ENCODE measurements at regions not wholly inside any gene's neighbourhood (a gene's known extent, or its start where the extent isn't known, plus 50 kb on each side); places are given as distances from the start of the nearest gene placed in this dataset.

- no peak overlapping the region for H3K4me3 ChIP-seq (ENCODE audit: low read depth, low read length)
- H3K9me3 ChIP-seq (ENCODE audit: control insufficient read depth, insufficient read depth, low read depth, low read length) = no peaks in the 10 kb centered on the region
- ChIA-PET POLR2A (no interaction called here), CTCF (no interaction called here)
- no peak overlapping the region for H3K27ac ChIP-seq (ENCODE audit: extremely low read depth, low read depth, low read length)
- no peaks in the 10 kb centered on the region for H3K36me3 ChIP-seq (ENCODE audit: control insufficient read depth in 2 of 2, insufficient read depth in 1 of 2, low read length in 2 of 2)
- H3K4me1 ChIP-seq (ENCODE audit: control insufficient read depth, insufficient read depth, low read length) = no peaks in the 10 kb centered on the region
- TF ChIP-seq ZNF174 (tag by site-specific recombination; IDR thresholded peaks at IDR 0.05) = no peak
- no peak for TF ChIP-seq ZBTB26 (tag by site-specific recombination; optimal IDR thresholded peaks at IDR 0.05)
- no peak for TF ChIP-seq ZNF768 (tag by site-specific recombination; IDR thresholded peaks at IDR 0.05)
Observed at GRCh38 chr11:131281316-131281715, 89.1 kb upstream of the NTM start.

GRCh38 chr11:131284041-131284440, 86.4 kb upstream of the NTM start:
- POLR2A ChIA-PET = no interaction called here

GRCh38 chr11:131288521-131289091, 81.8 kb upstream of the NTM start:
- Histone ChIP-seq H3K4me1 (ENCODE audit: control insufficient read depth, insufficient read depth, low read length) (no peaks in the 10 kb centered on the region), H3K36me3 (ENCODE audit: control insufficient read depth in 2 of 2, insufficient read depth in 1 of 2, low read length in 2 of 2) (no peaks in the 10 kb centered on the region), H3K9me3 (ENCODE audit: control insufficient read depth, insufficient read depth, low read depth, low read length) (no peaks in the 10 kb centered on the region), H3K27ac (ENCODE audit: extremely low read depth, low read depth, low read length) (no peak overlapping the region), H3K4me3 (ENCODE audit: low read depth, low read length) (no peak overlapping the region)
- POLR2A ChIA-PET = no interaction called here
- CTCF ChIA-PET = no interaction called here
- TF ChIP-seq ZNF561 (tag by site-specific recombination; IDR thresholded peaks at IDR 0.05; ENCODE audit: borderline replicate concordance) (no peak), WT1 (tag by site-specific recombination; IDR thresholded peaks at IDR 0.05) (no peak), ZNF544 (tag by site-specific recombination; IDR thresholded peaks at IDR 0.05) (no peak), ZNF777 (tag by site-specific recombination; IDR thresholded peaks at IDR 0.05; ENCODE audit: borderline replicate concordance) (no peak), ZNF112 (tag by site-specific recombination; IDR thresholded peaks at IDR 0.05) (no peak), BCL6B (tag by site-specific recombination; IDR thresholded peaks at IDR 0.05) (no peak), ZNF48 (tag by site-specific recombination; IDR thresholded peaks at IDR 0.05) (no peak), ZNF624 (tag by site-specific recombination; IDR thresholded peaks at IDR 0.05) (no peak), ZNF214 (tag by site-specific recombination; IDR thresholded peaks at IDR 0.05; ENCODE audit: borderline replicate concordance) (no peak), ZNF449 (tag by site-specific recombination; IDR thresholded peaks at IDR 0.05) (no peak)

More at GRCh38 chr11:131284041-131284440, 86.4 kb upstream of the NTM start:
- no peaks in the 10 kb centered on the region for H3K9me3 ChIP-seq (ENCODE audit: control insufficient read depth, insufficient read depth, low read depth, low read length)
- no peak overlapping the region for H3K27ac ChIP-seq (ENCODE audit: extremely low read depth, low read depth, low read length)
- no peak for TF ChIP-seq ZNF2 (tag by site-specific recombination; IDR thresholded peaks at IDR 0.05)
- TF ChIP-seq ZNF223 (tag by site-specific recombination; IDR thresholded peaks at IDR 0.05) = no peak
- TF ChIP-seq ZNF19 (tag by site-specific recombination; IDR thresholded peaks at IDR 0.05; ENCODE audit: low read depth) = no peak
- TF ChIP-seq ZNF704 (tag by site-specific recombination; IDR thresholded peaks at IDR 0.05) = no peak
- TF ChIP-seq ZNF768 (tag by site-specific recombination; IDR thresholded peaks at IDR 0.05) = no peak
- no peak for TF ChIP-seq ZNF169 (tag by site-specific recombination; IDR thresholded peaks at IDR 0.05)
- TF ChIP-seq ZNF600 (tag by site-specific recombination; IDR thresholded peaks at IDR 0.05) = no peak
- no peak for TF ChIP-seq ZFHX2 (tag by site-specific recombination; conservative IDR thresholded peaks at IDR 0.05)
- no peak for TF ChIP-seq ZNF707 (tag by site-specific recombination; IDR thresholded peaks at IDR 0.05)
- TF ChIP-seq INSM2 (tag by site-specific recombination; IDR thresholded peaks at IDR 0.05) = no peak
- no peak for TF ChIP-seq ZNF549 (tag by site-specific recombination; IDR thresholded peaks at IDR 0.05)
- TF ChIP-seq ZSCAN4 (tag by site-specific recombination; IDR thresholded peaks at IDR 0.05) = no peak
- no peak for TF ChIP-seq ZBTB8A (tag by site-specific recombination; IDR thresholded peaks at IDR 0.05)
- TF ChIP-seq ZNF624 (tag by site-specific recombination; IDR thresholded peaks at IDR 0.05) = no peak
- no peak for TF ChIP-seq ZNF174 (tag by site-specific recombination; IDR thresholded peaks at IDR 0.05)
- CTCF ChIA-PET = no interaction called here
- H3K4me1 ChIP-seq (ENCODE audit: control insufficient read depth, insufficient read depth, low read length) = no peaks in the 10 kb centered on the region
- H3K36me3 ChIP-seq (ENCODE audit: control insufficient read depth in 2 of 2, insufficient read depth in 1 of 2, low read length in 2 of 2) = no peaks in the 10 kb centered on the region
- no peak overlapping the region for H3K4me3 ChIP-seq (ENCODE audit: low read depth, low read length)

All from HEK293 (cell line).